Fibroblast of skin of abdomen (primary cell): ENCODE measurements at regions not wholly inside any gene's neighbourhood (a gene's known extent, or its start where the extent isn't known, plus 50 kb on each side); places are given as distances from the start of the nearest gene placed in this dataset.

Source experiments
- DNase-seq: peaks from one replicate; pipeline ENCODE4 v3.0.0-alpha.2; 2013

DNA sequence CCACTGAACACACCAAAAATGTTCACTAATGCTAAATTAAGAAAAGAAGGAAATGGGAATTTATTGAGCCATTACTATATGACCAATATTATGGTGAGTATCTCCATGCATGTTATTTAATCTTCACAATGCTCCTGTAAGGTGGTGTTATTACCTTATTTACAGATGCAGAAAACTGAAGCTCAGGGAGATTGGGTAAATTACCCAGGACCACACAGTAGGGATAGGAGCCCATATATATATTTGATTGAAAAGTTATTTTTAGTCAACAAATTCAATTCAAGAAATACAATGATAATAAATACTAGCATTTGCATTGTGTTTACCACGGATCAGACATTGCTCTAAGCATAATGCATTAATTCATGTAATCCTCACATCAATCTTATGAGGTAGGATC lies 202.2 kb upstream of the FBXO11 start:
- DNase-seq, result no peak

DNA sequence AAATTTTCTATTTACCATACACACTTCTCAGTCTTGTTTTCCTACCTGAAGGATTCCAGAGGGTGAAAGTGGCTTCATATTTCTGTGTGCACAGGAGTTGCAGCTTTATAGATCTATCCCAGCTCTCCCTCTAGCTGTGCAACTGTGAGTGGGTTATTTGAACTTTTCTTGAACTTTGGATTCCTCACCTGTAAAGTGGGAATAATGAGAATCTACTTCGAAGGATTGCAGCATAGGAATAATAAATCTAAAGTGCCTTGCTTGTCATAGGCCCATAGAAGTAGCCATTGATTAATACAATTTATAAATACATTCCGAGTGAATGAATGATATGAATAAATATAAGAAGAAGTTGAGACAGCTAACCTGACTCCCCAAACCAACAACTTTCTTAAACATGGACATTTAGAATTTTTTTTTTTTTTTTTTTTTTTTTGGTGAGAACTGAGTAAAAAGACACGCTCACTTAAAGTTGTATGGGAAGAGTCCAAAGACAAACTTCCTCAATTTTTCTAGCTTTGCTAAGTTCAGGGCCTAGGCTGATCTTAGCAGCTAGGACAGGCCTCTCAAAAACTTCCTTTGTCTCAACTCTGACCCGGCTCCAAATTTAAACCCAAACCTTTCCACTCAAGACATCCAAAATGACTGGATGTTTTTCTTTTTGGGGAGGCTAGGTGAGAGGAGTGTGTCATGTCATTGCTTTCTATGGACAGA lies 203.3 kb upstream of the FBXO11 start:
- no peak for DNase-seq

DNA sequence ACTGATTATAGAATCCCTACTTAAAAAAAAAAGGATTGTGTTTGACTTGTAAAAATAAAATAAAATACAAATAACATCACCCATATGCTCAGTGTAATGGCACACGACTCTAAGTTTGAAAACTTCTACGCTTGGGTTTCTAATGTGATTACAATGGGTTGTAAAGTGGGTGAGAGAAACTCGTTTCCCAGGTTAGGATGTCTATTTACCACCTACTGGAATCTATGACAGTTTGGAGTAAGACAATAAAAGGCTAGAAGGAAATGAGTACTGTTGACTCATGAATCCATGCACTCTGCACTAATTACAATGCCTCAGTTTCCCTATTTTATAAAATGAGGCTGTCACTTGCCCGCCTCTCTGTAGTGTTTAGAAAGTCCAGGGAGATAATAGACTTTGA lies 204.0 kb upstream of the FOXN2 start:
- DNase-seq, result no peak

DNA sequence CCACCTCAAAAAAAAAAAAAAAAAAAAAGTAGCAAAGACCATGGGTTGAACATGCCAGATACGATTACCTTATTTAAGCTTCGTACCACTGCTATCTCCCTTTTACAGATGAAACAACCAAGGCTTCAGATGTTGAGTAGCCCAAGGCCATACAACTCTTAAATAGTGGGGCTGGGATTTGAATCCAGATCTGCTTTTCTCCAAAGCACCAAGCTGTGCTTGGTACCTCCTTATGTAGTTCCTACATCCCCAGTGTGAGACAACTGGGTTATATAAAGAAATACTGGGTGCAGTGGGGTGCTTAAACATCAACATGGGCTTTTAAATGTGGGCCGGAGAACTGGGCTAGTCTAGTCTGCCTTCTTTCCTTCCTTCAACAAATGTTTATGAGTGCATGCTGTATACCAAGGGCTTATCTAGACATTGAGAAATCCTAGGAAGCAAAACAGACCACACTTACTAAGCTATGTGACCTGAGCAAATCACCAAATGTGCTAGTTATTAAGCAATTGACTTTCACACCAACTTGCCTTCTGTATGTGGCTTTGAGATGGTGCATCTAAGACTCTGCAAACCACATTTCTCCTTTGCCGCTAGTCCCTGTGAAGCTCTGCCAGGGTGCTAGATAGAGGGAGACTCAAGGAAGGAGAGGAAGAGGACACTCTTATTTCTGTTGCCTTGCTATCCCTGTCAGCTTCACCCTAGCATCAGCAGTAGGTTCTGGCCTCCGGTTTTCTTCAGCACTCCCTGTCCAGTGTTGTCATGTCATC lies 201.4 kb upstream of the FOXN2 start:
- DNase-seq, result no peak

DNA sequence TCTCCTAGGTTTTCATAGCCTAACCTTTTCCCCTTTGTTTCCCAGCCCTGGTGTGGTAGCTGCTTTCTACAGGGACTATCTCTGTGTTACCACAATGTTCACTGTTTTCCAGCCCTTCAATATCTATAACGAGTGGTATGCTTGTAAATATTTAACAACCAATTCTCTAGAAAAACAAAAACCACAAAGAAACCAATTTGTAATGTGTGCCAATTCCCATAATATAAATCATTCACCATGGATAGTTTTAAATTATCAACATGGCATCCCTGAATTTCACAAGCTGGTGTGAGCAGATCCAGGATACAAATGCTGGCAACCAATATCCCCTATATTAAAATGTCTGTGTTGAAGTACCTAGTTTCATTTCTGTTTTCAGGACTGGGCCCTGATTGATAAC lies 200.7 kb upstream of the FOXN2 start:
- no peak for DNase-seq

DNA sequence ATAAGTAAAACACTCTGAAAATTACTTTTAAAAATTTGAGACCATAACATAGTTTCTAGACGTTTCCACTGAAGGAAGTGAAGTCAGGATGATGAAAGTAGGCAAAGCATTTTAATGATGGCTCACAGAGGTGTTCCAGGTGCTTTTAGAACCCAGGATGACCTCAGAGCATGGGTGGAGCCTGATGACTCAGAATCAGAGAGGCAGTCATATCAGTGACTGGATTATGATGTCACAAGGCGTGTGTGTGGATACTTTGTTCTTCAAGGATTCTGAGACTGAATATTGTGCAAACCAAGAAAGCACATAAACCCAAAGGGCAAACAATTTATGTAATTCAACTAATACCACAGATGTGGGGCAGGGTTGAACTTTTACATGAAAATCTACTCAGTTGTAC lies 200.2 kb upstream of the FOXN2 start:
- no peak for DNase-seq

DNA sequence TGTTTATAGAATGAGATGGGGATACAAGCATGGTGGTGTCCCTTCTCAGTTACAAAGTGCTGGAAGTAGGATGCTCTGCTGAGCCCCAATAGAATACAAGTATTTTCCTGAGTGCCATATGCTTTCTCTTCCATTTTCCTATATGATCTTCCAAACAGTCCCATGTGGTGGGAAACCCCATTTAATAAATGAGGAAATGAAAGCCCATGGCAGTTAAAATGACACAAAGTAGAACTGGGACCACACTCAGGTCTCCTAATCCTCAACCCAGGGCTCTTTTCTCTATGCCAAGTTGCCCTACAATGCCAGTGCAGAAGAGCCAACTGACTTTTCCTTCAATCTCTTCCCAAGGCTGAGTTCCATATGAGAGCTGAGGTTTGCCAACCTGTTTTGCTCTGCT lies 198.0 kb upstream of the FOXN2 start:
- DNase-seq, result no peak

DNA sequence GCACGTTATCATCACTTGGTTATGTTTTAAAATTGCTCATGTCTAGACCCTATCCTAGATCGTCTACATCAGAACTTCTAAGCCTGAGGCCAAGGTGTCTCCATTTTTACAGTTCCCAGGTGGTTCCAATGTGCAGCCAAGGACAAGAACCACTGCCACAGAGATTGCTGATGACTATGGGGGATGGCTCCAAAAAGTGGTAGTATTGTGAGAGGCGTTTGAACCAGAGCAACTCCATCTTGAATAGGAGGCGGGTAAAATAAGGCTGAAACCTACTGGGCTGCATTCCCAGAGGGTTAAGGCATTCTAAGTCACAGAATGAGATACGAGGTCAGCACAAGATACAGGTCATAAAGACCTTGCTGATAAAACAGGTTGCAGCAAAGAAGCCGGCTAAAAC lies 195.6 kb upstream of the FOXN2 start:
- no peak for DNase-seq

DNA sequence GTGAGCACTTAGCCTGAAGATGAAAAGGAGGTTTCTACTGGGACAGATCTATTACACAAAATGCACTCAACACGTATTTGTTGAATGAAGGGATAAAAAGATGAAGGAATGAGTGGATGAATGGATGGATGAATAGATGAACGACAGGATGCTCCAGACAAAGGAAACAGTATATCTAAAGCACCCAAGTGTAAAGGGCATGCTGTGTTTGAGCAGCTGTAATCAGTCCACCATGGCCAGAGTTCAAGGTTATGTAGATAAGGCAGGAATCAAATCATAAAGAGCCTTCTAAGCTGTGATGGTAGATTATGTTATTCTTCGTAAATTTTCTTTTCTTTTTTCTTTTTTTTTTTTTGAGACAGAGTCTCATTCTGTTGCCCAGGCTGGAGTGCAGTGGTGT lies 194.4 kb upstream of the FOXN2 start:
- no peak for DNase-seq

DNA sequence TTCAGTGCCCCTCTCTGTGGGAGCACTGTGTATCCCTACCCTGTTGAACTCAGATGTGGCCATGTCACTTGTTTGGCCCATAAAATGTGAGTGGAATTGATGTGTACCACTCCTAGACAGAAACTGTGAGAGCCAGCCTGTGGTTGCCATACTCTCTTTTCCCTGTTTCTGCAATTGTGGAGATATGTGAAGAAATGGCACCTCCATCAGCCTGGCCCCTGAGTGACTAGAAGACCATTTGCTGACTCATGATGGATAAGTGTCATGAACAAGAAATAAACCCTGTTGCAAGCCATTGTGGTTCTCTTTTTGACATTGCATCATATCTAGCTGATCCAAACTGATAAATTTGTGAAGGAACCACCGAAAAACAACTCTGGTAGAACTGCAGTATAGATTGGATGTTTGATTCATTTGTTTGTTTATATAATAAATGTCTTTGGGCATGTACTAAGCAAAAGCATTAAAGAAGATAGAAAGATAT lies 193.7 kb upstream of the FOXN2 start:
- no peak for DNase-seq

DNA sequence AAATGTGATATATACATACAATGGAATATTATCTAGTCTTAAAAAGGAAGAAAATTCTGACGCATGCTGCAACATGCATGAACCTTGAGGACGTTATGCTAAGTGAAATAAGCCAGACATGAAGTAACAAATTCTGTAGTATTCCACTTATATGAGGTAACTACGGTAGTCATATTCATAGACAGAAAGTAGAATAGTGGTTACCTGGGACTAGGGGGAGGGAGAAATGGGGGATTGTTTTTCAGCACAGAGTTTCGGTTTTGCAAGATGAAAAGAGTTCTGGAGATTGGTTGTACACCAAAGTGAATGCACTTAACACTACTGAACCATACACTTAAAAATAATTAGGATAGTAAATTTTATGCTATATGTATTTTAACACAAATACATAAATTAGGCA lies 192.3 kb upstream of the FOXN2 start:
- DNase-seq, result no peak

DNA sequence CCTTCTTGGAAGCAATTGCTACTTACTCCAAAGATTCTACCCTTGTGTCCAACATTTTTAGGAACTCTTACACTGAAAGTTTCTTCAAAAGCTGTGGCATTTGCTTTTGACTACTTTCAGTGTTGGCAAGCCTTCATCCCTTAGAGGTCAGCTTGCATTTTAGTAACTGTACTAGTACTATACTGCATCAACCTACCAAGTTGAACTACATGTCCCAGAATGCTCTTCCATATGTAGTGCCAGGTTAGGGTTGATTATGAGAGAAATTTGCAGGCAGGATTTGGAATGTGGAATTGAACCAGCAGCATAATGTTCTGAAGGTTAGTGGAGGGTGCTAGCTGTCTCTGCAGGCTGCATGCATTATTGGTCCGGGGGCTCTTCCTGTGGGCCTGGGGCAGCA lies 189.9 kb upstream of the FOXN2 start:
- no peak for DNase-seq

DNA sequence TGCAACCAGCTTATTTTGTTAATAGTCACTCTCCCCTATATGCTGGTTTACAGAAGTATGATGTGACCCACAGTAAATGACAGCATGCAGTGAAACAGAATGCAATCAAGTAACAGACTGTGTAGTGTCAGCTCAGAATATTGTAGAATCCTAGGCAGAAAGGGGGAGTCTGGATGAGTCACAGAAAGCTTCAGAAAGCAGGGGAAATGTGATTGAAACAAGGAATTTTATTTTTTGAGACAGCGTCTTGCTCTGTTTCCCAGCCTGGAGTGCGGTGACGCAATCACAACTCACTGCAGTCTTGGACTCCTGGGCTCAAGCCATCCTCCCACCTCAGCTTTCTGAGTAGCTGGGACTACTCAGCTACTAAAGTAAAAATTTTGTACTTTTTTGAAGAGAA lies 188.3 kb upstream of the FOXN2 start:
- DNase-seq, result peak; percentile 76

DNA sequence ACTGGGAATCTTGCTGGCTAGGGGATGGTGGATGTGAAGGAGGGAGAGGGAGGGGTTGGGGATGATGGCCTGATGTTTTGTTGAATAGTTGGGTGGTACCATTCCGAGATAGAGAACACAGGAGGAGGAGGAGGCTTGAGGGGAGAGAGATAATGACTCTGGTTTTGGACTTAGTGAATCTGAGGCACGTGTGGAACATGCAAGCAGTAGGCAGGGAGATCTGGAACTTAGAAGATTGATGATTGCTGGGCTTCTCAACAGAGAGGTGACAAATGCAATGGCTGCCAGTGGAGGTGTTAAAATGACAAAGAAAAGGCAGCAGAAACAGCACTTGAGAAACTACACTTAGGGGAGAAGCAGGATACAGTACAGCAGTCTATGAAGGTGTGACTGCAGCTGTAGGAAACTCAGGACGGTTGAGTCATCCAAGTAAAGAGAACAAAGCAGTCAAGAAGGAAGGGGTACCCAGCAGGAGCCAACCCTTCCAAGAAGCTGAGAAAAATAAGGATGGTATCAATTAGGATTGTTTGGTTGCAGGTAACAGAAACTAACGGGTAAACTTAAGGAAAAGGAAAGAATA lies 186.8 kb upstream of the FOXN2 start:
- DNase-seq, result no peak

DNA sequence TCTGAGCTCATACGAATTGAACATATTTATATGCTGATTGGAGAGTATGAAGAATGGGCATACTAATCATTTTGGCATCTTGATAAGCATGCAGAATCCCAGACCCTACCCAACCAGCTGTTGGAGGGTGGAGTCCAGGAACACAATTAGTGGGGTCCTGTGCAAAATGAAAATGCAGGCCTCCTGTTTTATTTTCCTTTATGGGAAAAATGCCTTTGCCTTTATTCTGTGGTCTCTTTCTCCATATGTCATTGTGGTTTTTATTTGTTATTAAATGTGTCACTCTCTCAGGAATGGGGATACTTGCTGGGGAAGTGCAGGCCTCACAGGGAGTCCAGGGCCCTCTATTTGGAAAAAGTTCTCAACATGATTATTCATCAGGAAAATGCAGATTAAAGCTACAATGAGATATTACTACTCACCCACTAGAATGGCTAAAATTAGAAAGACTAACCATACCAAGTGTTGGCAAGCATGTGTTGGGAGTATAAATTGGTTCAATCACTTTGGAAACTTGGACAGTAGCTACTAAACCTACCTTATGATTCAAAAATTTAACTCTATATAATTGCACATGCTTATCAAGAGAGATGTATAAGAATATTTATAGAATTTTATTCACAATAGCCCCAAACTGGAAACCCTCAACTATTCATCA lies 185.1 kb upstream of the FOXN2 start:
- DNase-seq, result peak; percentile 35

DNA sequence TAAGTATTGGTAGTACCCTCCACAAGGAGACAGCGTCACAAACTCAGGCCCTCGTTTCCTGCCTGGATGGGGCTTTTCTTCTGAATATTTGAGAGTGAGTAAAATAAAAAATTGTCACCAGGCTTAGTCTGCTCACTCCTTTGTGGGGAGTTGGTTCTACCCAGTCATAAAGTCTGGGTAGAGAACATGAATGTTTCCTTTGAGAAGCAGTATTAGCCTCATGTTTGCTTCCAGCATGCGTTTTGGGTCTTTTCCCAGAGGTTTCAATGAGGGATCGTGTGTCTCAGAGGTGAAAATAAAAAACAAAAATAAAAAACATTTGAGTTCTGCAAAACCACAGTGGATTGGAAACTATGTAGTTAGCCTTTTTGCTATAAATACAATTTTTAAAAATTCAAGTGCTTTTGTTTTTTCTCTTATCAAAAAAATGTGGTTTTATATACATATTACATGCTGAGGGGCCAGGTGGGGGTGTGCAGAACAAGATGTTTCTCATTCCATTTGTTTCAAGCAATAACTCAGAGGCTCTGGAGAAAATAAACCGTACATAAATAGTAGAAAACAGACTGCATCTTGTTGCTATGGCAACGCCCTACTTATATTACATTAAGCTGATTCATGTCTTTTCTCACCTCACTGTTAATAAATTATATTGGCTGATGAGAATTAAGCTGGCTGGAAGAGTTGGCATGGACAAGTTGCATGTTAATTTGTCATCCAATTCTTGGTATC lies 182.8 kb upstream of the FOXN2 start:
- peak; percentile 75 for DNase-seq

DNA sequence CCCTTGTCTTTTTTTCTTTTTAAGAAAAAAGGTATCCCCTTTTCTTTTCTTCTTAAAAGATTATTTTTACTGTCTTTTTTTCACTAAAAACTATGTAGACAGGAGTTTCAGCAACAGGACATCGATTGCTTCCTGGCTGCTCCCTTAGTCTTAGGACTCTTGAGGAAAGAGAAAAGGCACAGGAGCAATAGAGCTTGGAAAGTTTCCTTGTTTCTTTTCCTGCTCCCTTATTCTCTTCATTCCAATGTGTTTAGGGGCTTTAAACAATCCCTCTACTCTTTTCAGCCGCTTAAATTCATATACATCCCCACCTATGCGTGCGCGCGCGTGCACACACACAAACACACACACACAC lies 182.2 kb upstream of the FOXN2 start:
- no peak for DNase-seq

DNA sequence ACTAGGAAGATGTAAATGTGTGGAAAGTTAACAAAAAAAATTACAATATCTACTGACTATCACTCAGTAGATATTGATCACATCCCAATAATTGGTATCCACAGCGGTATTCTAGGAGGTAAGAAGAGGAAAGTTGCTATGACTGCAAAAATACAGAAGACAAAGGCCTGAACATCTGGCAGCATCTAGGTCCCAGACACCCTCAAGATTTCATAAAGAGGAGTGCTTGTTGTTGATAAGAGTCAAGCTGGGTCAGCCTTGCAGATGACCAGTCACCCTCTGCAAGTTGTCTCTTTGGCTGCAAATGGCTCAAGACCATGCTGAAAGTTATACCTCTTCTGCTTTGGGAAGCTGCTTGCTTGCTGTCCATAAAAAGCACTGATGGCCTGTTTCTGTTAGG lies 179.8 kb upstream of the FOXN2 start:
- DNase-seq, result no peak

DNA sequence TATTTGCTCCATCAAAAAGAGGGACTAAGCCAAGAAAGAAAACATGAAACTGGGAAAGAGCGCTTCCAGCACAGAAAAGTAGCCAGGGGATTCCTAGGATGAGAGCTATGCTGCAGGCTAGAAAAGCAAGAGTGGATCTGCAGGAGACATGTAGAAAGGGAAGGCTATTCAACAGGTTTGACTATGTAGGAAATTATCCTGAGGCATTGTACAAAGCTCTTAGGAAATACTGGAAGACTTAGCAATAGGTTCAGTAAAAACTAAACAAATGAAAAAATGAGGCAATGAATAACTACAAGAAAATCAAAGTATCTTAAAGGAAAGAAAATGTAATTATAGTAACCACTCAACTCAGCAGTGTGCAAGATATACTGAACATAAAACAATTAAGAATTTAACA lies 178.7 kb upstream of the FOXN2 start:
- no peak for DNase-seq

DNA sequence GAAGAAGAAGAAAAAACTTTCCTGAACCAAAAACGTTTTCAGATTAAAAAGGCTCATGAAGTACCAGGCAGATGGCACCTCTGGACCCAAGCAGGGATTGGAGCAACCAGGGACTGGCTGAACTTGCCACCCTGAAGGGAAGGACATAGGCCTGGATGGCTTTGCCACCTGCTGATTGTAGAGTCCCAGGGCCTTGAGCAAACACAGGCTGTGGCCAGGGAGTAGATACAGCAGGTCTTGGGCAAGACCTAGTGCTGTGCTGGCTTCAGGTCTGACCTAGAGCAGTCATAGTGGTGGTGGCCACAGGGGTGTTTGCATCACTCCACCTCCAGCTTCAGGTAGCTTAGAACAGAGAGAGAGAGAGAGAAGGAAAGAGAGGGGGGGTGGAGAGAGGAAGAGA lies 176.7 kb upstream of the FOXN2 start:
- DNase-seq, result no peak

DNA sequence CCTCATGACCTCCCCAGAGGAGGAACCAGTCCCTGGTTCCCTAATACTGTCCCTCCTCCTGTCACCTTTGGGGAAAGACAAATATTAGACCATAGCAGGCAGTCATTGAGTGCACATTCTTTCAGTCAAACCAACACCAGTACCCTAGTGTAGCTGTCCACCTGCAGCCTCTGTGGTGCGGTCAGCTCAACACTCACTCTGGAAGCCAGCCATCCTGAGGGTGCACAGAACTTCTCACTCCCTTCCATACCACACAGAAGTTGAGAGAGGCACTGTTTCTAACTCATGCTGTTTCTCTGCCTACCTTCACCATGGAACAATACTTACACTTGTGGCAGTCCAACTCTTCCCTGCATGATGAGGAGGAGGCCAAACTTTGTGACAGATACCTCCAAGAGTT lies 175.6 kb upstream of the FOXN2 start:
- DNase-seq, result no peak

DNA sequence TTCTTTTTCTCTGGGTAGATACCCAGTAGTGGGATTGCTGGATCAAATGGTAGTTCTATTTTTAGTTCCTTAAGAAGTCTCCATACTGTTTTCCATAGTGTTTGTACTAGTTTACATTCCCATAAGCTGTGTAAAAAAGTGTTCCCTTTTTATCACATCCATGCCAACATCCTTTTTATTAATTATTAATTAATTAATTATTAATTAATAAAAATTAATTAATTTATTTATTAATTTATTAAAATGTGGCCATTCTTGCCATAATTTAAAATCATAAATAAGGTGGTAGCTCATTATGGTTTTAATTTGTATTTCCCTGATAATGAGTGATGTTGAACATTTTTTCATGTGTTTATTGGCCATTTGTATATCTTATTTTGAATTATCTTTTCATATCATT lies 173.9 kb upstream of the FOXN2 start:
- DNase-seq, result no peak

DNA sequence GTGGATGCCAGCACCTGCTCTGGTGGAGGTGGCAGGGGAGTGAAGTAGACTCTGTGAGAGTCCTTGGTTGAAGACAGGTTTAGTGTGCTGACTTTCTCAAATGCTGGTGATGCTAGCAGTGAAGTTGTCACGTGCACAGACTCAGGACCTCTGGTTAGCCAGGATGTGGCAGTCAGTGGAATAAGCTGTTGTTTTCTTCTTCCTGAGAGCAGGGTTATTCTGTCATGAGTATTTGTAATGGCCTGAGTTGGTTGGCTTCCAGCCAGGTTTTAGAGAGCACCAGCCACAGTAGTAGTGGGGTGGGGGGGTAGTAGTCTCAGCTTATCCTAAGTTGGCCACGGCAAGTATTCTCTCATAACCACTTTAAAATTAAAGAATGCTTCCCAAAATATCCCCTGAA lies 169.7 kb upstream of the FOXN2 start:
- no peak for DNase-seq
